Endothelial cell of hepatic sinusoid (primary cell): ENCODE measurements at regions not wholly inside any gene's neighbourhood (a gene's known extent, or its start where the extent isn't known, plus 50 kb on each side); places are given as distances from the start of the nearest gene placed in this dataset.

ENCODE experiments used
- in situ Hi-C: cut with HindIII; loops from 2 replicates; pipeline ENCODE4 v1.10.0; 2017; ENCODE audit warnings: low sequenced_read_pairs

DNA sequence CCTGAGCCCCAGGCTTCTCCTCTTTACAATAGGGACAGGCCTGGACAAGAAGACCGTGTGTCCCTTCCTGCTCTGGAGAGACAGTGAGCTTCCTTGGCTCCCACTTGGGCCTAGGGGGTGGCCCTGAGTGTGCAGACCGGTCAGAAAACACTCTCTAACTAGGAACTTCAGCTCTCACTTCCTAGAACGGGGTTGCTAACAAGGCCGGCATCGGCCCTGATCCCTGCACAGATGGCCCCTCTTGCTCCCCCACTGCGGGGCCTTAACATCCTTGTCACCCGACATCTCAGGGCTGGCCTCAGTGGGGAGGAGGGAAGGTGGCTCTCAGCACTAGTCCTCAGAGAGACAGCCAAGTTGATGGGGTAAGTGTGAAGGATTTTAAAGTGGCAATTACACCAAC is 406.9 kb downstream of the CTTN start:
- in situ Hi-C loops, result no loop called here

DNA sequence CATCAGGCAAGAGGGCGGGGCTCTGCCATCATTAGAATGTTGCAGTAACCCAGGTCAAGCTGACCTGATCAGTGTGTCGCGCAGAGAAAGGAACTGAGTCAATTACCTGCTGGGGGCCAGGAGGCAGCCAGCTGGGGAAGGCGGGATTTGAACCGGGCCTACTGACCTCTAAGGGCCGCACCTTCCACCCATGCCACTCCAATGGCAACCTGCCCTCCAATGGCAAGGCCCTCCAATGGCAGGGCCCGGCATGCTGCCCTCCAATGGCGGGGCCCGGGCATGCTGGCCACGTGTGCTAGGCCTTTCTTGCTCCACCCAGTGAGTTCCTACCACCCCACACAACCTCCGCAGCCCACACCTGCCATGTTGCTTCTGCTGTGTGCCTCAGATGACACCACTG is 407.6 kb downstream of the CTTN start:
- in situ Hi-C loops, result no loop called here

DNA sequence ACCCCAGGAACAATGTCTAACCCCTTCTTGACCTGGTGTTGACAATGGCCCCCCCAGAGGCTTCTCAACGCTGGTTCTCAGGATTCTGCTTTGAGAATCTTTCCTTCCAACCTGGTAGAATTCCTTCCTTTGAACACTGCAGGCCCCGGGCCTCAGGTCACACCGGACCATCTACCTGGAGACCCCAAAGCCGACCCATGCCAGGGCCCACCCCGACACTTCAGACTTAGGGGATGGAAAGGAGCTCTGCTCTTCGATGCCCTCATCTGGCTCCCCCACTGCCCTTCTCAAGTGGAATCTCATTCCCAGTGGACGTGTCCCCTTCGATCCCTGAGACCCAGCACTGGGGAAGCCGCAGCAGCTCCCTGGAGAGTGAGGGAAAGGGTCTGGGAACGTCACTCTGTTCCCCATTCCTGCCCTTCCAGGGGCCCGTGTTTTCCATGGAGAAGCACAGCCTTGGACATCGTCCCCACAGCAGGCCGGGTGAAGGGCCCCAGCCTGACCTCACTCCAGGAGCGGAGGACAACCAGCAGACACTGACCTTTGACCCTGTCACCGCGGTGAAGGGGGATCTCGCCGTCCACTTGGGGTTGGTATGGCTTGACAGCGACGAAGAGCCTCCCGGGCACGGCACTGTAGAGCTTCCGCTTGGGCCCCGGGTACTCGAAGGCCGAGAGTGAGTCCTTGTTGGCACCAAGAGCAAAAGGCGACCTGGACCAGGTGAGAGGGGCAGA is 408.3 kb downstream of the CTTN start:
- in situ Hi-C loops, result no loop called here

DNA sequence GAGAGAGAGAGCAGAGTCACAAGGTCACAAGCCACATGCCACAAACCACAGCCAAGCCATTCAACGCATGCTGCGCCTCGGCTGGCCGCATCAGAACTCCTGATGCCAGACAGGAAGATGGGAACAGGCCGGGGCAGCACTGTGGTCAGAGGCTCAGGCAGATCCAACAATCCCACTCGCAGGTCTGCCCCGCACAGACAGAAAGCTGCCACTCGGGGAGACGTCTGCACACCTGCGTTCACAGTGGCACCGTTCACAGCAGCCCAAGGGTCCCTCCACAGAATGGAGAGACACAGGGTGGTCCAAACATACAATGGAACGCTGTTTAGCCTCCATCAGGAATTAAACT is 408.8 kb downstream of the CTTN start:
- in situ Hi-C loops, result no loop called here

DNA sequence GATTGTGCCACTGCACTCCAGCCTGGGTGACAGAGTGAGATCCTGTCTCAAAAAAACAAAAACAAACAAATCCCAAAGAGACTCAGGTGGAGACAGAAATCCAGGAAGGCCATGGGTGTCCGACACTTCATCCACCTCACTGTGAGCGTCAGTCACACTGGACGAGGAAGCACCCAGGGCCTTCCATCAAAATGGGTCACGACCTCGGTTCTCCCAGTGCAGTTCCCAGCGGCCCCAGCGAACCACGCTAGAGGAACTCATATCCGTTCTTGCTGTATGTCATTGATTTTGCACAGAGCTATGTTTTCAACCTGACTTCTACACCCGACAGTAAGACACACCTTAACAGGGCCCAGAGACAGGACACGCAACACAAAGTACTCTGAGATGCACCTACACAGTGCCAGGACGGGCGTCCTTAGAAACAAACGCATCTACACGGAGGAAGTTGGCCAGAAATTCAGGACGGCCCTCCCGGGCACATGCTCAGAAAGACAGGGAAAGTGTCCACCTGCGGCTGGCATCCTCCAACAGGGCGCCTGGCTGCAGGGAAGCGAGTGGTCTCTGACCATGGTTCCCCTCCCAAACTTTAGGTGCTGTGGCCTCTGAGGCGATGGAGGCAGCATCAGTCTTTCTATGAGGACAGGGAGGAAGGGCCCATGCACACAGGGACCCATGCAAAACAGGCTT is 410.5 kb downstream of the CTTN start:
- in situ Hi-C loops, result no loop called here

DNA sequence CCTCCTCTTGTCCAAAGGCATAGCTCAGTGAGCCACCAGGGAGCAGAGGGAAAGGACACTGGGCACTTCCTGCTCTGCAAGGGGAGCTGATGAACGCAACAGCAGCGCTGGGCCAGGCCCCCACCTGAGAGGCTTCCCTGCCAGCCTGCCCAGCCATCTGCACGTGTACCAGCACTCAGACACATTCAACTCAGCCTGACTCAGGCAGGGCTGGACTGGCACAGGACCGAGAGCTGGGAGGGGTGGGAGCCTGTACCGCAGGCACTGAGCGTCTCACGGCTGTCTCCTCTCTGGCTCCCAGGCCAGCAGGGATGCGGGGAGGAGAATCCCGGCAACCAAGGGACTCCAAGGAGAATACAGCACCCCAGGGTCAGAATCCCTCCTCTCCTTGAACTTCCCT is 411.8 kb downstream of the CTTN start:
- in situ Hi-C loops, result no loop called here

DNA sequence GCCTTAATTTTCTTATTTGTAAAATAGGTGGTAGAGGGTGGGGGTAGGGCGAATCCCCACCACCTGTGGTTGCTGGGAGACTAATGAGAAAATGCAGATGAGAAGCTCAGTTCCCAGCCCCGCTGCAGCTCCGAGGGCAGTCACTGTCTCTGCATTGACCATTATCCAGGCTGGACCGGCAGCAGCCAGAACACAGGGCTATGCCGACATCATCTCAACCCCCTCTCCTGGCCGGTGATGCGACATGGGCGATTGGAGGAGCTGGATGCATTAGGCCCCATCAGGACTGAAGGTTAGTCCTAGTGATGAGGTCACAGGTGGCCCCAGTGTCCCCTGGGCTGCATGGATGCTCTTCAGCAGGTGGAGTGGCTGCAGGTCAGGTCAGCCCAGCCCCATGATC is 412.4 kb downstream of the CTTN start:
- in situ Hi-C loops, result no loop called here

DNA sequence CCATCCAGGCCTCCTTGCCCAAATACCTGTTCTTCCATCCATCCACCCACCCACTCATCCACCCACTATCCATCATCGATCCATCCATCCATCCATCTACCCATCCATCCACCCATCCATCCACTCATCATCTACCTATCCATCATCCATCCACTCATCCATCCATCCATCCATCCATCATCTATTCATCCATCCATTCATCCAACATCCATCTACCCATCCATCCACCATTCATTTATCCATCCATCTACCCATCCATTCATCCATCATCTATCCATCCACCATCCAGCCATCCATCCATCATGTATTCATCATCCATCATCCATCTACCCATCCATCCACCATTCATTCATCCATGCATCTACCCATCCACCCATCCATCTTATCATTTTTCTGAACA is 413.2 kb downstream of the CTTN start:
- in situ Hi-C loops, result no loop called here

DNA sequence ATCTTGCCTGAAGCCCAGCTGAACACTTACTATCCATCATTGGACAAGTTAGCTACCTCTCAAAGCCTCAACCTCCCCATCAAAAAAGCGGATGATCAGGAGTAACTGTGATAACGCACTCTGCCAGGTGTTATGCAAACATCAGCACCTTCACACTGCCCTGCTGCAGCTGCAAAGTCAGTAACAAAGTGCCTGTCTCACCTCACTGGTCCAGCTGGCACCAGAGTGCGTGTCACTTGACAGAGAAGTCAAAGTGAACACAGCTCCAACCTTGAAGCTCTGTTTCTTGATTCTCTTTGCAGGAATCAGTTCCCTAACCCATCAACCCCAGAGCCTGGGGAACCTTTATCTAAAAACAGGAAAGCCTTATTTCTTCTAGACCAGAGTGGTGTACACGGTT is 413.6 kb downstream of the CTTN start:
- in situ Hi-C loops, result no loop called here

DNA sequence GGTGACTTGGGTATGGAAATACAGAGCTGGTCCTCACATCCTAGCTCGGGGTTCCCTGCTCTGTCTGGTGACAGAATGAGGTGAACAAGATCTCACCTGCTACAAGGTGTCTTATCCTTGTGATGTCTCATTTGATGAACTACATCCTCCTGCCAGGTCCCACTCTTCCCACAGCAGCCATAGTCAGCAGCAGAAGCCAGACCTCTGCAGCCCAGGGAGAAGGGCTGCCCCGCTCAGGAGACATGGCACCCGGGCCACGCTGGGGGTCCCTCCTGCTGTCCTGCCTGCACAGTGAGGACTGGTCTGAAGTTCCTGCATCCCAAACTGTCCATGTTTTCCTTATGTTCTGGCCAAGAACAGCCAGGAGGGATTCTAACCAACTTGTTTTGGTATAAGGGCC is 414.1 kb downstream of the CTTN start:
- in situ Hi-C loops, result no loop called here

DNA sequence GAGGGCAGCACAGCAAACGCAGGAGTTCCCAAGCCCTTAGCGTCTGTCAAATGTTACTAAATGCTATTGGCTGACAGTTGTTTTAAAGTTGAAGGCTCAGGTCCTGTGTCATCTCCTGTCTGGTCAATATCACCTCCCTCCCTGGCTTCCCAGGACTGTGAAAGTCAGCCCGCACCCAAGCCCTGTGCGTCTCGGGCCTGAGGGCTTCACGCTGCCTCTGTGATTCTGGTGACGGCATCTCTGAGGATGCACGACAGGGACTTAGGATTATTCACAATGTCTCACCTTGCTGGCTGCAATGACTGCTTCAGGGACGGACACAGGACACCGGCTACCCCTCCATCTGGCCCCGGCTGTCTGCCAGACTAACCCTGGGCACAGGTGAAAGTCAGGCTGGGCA is 415.3 kb downstream of the CTTN start:
- in situ Hi-C loops, result no loop called here

DNA sequence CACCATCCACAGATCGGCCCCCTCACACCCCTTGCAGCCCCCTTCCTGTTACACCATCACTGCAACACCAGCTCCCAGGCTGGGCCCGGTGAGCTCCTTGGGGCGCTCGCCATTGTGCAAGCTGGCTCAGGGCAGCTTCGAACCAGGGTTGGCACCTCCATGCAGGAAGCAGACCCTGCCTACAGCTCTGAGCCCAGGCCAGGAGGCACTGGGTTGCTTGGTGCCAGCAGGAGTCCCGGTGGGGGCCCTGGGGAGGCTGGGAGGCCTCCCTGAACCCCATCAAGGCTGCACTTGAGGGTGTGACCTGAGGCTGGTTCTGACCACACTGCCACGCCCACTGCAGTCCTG is 417.1 kb downstream of the CTTN start:
- in situ Hi-C loops, result no loop called here

DNA sequence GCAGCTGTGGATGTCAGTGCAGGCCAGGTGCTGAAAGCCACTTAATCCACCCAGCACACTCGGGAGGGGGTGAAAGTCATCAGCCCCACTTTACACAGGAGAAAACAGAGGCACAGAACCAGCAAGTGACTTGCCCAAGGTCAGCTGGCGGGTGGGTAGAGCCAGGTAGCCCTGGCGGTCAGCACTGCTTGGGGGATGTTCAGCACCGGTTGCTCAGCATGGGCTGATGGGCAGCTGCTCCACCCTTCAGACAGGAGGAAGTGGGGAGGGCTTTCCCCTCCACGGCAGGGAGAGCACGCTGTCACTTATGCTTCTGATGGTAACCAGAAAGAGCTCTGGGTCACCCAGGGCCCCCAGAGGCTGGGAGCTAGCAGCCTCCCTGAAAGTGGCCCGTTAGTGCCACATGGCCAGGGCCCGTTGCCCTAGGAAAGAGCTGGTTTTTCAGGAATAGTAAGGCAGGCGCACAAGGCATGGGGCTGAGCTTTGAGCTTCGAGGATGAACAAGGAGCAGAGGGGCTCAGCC is 417.9 kb downstream of the CTTN start:
- in situ Hi-C loops, result no loop called here

DNA sequence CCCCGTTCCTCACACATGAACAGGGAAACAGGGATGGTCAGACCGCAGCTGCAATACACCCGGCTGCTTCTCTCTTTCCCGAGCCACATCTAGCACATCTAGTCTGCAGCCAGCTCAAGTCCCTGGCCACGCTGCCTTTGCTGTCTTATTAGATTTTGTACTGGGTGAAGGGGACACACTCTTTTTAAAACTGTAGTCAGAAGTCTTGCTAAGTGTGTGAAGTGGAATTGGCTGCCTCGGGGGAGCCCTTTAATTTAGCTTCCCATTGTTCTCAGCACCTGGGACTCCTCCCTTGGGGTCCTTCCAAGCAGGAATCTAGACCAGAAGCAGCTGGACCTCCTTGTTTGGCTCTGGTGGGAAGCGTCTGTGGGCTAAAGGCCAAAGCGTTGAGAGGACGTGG is 420.0 kb downstream of the CTTN start:
- in situ Hi-C loops, result no loop called here

DNA sequence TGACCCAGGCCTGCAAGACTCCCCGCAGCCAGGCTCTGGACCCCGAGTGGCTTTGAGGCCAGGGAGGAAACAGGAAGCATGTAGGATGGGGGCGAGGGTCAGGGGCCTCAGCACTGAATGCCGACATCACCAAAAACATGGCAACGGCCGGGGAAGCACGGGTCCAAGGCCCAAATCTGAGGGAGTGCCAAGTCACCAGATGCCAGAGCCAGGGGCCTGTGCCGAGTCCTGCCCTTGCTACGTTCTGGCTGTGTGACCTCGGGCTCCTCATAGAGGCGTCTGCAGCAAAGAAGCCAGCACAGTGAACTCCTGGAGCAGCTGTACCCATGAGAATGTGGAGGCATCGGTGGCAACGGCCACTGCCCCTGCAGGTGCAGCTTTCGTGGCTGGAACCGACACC is 420.7 kb downstream of the CTTN start:
- in situ Hi-C loops, result no loop called here

DNA sequence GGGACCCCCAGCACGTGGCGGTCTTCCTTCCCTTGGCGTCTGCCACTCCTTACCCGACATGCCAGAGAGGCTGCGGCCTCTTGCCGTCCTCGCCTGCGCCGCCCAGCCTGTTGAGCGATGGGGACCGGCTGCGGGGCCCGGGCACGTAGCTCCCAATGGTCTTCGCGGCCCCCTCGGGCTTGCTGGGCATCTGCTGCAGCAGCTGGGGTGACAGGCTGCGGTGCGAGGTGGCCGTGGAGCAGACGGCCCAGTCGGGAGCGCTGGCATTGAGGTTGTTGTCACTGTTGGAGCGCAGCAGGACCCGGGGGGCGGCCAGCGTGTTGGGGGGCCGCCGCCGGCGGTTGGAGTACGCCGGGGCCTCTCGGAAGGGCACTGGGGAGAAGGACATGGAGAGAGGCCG is 422.0 kb downstream of the CTTN start:
- in situ Hi-C loops, result no loop called here

DNA sequence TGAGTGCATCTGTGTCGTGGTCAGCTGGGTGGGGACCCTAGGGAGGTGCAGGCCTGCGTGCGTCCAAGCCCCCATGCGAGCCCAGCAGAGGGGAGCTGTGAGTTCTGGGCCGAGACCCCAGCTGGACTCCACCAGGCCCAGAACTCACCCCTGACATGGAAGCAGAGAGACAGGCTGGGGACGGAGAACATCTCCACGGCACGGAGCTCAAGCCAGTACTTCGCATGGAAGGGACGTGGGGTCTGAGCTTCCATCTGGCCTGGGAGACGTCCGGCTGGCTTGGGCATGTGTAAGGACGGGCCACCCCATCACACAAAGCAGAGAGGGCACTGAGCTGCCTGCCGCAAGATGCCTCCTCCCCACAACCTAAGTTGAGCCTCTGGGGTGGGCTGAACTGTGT is 422.4 kb downstream of the CTTN start:
- in situ Hi-C loops, result no loop called here

DNA sequence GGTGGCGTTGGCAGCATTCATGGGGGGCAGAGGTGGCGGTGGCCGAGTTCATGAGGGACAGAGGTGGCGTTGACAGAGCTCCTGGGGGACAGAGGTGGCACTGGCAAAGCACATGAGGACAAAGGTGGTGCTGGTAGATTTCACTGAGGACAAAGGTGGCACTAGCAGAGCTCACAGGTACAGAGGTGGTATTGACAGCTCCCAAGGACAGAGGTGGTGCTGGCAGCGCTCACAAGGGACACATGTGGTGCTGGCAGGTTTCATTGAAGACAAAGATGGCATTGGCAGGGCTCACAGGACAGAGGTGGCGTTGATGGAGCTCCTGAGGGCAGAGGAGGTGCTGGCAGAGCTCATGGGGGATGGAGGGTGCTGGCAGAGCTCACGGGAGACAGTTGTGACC is 425.4 kb downstream of the CTTN start:
- in situ Hi-C loops, result no loop called here

DNA sequence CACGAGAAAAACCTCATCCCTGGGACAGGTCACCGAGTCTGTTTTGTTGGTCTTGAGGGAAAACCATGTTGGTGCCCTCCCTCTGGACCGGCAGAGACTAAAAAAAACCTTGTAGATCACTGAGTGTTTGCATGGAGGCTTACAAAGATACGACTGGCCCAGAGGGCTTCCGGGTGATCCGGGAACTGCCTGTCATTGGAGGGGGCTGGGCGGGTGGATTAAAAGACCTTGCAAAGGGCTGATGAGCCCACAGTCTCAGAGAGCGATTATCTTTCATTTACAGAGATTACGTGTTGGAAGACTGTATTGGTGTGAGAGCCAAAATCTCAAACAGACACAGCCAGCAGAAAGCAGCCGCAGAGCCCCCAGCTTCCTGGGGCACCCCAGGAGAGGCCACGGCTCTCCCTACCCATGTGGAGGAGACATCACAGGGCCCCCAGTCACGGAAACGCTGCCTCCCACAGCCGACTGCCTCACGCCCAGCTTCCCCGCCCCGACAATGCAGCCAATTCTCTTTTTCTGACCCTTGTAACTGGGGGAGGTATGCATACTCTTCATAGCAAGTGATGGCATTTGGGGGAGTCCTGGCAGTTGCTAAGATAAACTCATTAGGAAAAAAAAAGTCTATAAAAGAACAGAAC is 426.4 kb downstream of the CTTN start:
- in situ Hi-C loops, result no loop called here

DNA sequence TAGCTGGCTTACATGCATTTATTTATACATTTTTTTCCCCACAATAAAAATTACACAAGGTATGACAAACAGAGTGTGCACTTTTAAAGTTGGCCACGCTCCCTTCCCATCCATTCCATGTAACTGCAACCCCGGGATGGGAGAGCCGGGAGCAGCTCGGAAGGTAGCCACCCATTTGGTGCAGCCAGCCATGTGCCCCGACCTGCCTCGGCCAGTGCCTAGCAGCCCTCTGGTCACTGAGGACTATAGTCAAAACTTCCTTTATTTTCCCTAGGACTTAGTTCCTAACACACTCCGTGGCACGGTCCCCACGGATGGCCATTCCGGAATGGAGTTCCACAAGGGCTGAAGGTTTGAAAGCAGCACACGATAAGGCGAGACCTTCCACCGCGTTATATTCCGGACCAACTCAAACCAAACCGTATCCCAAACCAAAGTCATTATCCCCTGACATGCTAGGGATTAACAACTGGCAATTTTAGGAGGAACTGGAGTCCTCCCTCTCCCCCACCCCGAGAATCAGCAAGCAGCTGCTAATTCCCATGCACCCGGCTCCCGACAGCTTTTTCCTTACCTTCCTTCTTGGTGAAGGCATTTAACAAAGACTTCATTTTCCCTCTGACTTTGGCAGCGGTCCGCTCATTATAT is 426.4 kb downstream of the SHANK2 start:
- in situ Hi-C loops, result no loop called here

DNA sequence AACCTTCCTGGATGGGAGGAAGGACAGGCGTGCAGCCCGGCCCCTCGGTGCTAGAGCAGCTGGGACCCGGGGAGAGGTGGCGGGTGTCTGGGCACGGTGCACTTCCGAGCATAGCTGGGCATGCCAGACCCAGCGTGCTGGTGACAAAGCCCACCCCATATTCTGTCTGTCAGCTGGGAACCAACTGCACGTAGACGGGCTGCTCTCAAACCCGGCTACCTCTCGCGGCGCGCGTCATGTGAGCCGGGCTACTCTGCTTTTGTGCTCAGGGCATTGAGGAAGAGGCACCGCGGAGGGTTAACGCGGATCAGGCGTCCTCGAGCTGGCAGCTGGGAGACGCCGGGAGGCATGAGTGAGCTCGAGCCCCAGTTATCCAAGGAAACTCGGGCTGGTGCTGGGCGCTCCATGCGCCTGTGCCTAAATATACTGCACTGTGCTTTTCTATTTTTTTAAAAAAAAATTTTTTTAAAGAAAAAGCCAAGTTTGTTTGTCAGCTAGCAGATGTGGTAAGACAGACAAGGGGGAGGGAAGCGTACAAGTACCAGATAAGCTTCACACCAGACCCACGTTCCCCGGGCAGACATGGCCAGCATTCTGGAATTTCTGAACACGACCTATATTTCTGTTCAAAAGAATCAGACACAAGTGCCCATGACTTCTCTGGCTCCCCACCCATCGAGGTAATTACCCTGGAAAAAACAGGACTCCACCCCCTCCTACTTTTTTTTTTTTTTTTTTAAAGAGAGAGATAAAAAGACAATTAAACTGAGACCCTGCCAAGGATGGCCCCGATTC is 425.6 kb downstream of the SHANK2 start:
- in situ Hi-C loops, result no loop called here
